GM19397 (cell line): ENCODE measurements at regions not wholly inside any gene's neighbourhood (a gene's known extent, or its start where the extent isn't known, plus 50 kb on each side); places are given as distances from the start of the nearest gene placed in this dataset.
"Not testable (repeated sequence)": the region's sequence is repeated elsewhere in the genome, so short reads cannot be mapped to it uniquely, and the experiment has no call there.

ENCODE experiments used
- ATAC-seq: cut with Tn5 transposase; IDR thresholded peaks from one replicate; pipeline ENCODE4 v1.9.1; 2021; ENCODE audit warnings: mild to moderate bottlenecking, moderate library complexity; ENCODE audit not compliant: unreplicated experiment

DNA sequence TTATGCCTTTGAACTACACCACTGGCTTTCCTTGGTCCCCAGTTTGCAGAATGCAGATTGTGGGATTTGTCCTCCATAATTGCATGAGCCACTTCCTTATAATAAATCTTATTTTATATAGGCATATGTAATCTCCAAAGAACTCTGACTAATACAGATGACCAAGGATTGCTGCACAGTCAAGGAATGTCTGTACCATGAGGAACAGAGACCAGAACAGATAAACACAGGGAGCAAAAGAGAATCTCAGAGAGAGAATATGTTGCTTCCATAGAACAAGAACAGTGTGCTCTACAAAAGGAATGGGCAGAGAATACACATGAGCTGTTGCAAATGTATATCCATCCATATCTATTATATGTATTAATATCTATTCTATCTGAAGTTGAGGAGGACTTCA, 111.1 kb downstream of the ADRA2C start:
- no peak for ATAC-seq

GRCh38 chr4:3877868-3878267, 111.7 kb downstream of the ADRA2C start:
- no peak for ATAC-seq

DNA sequence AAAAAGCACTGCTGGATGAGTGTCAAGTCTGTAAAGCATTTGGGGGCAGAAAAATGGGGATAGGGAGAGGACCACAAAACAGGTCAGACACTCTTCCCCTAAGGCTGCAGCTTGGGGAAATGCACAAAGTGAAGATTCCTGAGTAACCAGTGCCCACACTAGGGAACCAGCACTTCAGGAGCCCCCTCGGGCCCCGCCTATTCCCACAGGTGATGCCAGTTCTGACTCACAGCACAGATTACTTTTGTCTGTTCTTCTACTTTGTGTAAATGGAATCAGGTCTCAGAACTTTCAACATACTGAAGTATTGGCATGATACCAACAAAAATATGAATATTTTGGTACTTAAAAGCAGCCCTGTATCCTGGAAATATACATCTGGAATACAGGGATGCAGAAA, 112.5 kb downstream of the ADRA2C start:
- no peak for ATAC-seq

DNA sequence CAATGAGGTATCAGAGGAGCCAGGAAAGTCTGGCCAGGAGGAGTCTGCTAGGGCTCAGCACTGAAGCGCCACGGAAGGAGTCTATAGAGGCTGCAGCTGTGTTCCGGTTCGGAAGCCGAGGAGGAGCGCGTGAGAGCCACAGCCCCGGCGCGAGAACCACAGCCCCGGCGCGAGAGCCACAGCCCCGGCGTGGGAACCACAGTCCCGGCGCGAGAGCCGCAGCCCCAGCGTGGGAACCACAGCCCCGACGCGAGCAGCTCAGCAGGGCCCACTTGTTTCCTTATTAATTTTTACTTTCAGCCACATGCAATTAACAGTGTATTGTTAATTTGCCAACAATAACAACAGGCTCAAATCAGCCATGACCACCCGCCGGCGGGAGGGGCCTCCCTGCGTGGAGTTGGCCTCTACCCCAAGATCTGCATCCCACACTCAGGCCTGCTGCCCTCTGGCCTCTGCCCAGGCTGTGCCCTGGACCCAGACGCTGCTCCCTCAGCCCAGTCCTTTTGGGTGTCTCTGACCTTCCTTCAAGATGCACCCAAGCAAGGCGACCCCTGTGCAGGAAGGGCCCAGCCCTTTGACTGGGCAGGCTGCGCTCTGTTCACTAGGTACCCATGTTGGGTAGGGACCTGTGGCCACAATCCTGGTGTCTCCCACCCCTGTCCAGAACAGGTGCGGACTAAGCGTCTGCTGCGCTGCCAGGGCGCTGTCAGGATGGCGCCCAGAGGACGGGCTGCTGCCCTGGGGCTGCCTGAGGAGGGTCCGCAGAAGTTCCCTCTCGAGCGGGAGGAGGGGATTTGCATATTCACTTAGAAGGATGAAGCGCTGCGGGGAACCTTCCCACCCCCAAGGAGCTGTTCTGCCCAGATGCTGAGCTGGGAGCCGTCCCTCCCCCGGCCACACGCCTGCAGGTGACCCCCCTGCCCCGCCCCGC, 113.8 kb downstream of the ADRA2C start:
- ATAC-seq = no peak

DNA sequence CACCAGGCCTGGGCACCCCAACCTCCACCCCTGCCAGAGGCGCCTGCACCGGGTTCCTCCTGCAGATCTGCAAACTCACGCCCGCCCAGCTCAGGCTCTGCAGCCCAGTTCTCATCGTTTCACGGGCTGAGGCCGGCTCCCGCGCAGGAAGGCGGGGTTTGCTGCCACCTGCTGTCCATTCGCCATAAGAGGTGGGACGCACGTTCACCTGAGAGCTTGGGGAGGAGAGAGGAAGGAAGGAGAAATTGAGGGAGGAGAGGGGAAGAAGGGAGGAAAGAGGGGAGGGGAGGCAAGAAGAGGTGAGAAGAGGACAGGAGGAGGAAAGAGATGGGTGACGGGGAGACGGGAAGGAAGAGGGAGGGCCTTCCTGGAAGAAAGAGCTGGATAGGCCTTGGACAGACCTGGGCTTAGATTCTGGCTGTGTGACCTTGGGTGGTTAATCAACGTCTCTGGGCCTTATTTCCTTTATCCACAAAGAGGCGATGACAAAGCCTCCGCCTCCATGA, 114.5 kb downstream of the ADRA2C start:
- no peak for ATAC-seq

DNA sequence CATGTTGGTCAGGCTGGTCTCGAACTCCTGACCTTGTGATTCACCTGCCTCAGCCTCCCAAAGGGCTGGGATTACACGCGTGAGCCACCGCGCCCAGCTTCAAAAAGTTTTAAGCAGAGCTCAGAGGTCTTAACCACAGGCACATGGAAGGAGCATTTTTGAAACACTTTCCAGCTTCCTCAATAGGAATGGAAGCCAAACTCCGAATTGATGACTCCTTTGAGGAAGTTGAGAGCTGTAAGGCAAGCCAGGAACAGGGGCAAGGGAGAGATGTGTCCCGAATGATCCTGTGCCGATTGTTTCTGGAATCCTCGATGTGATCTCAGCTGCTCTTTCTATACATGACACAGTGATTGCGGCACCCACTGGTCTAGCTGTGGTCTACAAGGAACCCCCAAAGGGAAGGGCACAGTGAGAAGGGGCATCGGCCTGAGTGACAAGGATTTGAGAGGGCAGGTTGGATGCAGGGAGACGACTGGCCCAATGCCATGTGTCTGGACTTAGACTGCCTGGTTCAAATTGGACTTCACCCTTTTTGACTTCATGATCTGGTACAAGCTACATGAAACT, 116.2 kb downstream of the ADRA2C start:
- not testable (repeated sequence) for ATAC-seq

GRCh38 chr4:3884261-3884660, 118.1 kb downstream of the ADRA2C start:
- ATAC-seq = not testable (repeated sequence)

DNA sequence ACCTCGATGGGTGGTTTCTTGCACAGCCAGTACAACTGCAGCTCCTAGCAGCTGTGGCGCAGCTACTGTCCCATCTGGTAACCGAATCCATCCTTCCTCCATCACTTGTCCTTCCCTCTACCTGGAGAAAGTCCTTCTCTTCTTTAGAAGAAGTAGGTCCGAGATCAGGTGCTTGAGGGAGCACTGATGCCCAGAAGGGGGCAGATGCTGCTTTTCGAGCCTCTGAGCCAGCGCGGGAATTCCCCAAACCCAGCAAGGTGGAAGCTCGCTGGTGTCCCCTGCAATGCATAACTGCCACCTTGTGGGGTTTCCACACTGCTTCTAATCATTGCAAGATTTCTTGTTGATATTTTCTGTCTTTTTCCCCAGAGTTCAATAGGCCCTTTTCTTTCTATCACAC, 127.4 kb downstream of the ADRA2C start:
- ATAC-seq = not testable (repeated sequence)

DNA sequence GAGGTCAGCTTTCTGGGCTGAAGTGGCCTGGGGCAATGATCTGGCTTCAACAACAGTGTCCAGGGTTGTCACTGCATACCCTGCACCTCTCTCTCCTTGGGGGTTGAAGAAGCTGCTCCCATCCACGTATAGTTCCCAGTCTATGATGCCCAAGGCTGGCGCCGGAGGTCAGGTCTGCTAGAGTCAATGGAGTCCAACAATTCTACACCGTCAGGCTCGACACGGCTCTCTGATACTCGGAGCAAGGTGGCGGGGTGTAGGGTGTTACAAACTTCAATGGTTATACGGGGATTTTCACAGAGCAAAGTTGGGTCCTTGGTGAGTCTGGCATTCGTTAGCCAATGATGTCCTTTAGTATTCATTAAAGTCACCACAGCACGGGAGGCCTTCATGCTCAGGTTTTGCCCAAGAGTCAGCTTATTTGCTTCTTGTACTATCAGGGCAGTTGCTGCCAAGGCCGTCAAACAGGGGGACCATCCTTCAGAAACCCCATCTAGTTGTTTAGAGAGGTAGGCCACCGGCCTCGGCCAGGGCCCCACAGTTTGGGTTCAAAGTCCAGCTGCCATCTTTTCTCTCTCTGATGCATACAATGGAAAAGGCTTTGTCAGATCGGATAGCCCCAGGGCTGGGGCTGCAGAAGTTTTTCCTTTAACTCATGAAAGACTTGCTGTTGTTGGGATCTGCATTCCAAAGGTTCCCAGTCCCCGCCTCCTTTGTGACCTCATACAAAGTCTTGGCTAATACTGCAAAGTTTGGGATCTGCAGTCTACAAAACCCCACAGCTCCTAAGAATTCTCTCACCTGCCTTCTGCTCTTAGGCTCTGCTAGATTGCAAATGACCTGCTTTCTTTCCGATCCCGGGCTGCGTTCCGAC, 128.1 kb downstream of the ADRA2C start:
- not testable (repeated sequence) for ATAC-seq

DNA sequence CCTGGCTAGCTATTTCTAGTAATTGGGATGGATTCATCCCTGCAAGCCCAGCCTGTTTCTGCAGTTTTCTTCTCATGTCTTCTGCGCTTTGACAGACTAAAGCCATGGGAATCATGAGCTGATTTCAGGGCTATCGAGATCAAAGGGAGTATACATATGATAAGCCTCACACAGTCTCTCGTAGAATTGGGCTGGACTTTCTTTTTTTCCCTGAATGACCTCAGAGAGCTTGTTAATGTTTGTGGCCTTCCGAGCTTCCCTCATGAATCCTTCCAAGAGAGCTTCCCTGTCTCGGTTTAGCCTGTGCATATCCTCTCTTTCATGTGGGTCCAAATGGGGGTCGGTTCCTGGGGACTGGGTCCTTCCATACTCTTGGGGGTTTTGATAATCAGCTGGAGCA, 130.3 kb downstream of the ADRA2C start:
- ATAC-seq = no peak

DNA sequence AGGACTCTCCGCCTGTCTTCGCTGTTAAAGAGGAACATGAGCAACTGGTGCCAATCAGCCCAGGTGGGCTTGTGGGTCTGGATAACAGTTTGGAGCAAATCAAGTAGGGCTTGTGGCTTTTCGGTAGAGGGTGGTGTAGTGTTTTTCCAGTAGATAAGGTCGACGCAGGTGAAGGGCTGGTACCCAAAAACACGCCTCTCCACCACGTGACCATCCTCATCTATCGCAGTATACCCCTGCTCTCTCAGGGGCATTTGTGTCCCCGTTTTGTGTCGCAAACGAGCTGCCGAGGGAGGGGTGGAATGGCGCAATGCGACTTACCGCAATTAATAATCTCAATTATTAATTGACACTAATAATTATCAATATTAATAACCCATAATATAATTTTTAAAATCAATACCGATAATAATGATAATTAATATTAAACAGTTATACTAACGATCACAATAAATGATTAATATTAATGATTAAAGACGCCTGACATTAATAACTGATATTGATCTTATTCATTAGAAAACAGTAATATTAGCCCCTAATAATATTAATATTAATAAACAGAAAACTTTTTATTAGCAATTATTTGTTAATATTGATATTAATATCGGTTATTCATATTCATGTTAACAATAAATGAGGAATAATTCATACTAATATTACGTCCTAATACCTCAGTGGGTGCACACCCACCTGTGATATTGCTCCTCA, 130.8 kb downstream of the ADRA2C start:
- not testable (repeated sequence) for ATAC-seq

GRCh38 chr4:3898098-3898497, 131.9 kb downstream of the ADRA2C start:
- no peak for ATAC-seq

GRCh38 chr4:3898928-3899327, 132.7 kb downstream of the ADRA2C start:
- ATAC-seq = not testable (repeated sequence)

- not testable (repeated sequence) for ATAC-seq
Observed at GRCh38 chr4:3904264-3904955, 138.2 kb downstream of the ADRA2C start.

DNA sequence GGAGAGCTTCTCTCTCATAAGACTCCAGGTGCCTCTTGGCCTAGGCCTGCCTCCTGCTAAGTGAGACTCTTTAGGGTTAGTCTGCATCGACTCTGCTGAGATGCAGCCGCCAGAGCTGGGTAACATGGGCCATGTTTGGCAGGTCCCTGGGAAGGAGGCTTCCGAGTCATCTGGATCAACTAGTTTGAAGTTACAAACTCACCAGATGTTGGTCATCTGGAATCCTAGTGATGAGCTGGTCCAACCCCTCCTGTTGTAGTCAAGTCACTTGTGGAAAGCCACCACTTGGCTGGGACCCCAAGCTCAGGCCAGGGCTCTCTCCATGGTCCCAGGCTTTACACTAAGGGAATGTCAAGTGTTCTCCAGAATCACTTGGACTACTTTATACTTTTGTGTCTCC, 143.4 kb downstream of the ADRA2C start:
- ATAC-seq = not testable (repeated sequence)

GRCh38 chr4:3910161-3910950, 144.2 kb downstream of the ADRA2C start:
- not testable (repeated sequence) for ATAC-seq

GRCh38 chr4:3911252-3911856, 145.2 kb downstream of the ADRA2C start:
- ATAC-seq = no peak

DNA sequence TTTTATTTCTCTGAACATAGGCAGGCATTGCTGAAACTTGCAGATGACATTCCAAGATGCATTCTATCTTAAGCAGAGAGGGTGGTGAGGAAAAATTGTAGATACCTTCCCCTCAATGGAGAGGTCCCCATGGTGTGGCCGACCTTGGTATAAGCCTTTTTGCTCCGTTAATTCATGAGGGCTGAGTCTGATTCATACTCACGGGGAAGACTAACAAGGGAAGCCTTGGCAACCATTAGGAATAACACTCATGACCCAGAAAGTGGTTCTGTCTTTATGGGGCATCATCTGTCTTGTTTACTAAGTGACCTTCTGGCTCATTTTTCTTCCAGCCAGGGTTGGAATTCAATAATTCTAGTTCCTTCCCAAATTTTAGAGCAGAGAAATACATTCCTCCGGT, 148.3 kb downstream of the ADRA2C start:
- not testable (repeated sequence) for ATAC-seq

- not testable (repeated sequence) for ATAC-seq
Observed at GRCh38 chr4:3919509-3919908, 153.3 kb downstream of the ADRA2C start.
